HCT116 (cell line): ENCODE measurements at regions not wholly inside any gene's neighbourhood (a gene's known extent, or its start where the extent isn't known, plus 50 kb on each side); places are given as distances from the start of the nearest gene placed in this dataset.

ENCODE experiments used
- EZH2 ChIP-seq: fragments of 200-600 bp; sonication (generic); IDR thresholded peaks from 2 replicates; pipeline ENCODE4 v1.6.1; 2017; ENCODE audit warnings: antibody characterized with exemption, mixed run types
- POLR2A ChIP-seq: IDR thresholded peaks from 2 replicates; pipeline ENCODE4 v1.7.0; 2011; ENCODE audit warnings: borderline replicate concordance; ENCODE audit not compliant: insufficient read depth, insufficient read length; ENCODE audit errors: extremely low read depth
- POLR2AphosphoS5 ChIP-seq: IDR thresholded peaks from 2 replicates; pipeline ENCODE4 v1.6.1; 2011; ENCODE audit warnings: mild to moderate bottlenecking, low read depth, low read length, moderate library complexity
- RAD21 ChIP-seq: IDR thresholded peaks from 2 replicates; pipeline ENCODE4 v1.6.1; 2012; ENCODE audit warnings: low read depth, mild to moderate bottlenecking
- TF ChIP-seq, protein P1 (sequence below): IDR thresholded peaks from 2 replicates; pipeline ENCODE4 v1.6.1; 2011; ENCODE audit warnings: mild to moderate bottlenecking, low read length, moderate library complexity; ENCODE audit not compliant: insufficient replicate concordance; ENCODE audit errors: extremely low read depth
- TF ChIP-seq, protein P2 (sequence below), 3 experiments: fragments of 200-600 bp in 1 of 3; sonication (generic) in 1 of 3; IDR thresholded peaks in 2 of 3; conservative IDR thresholded peaks in 1 of 3; 2 replicates each; pipeline ENCODE4 v1.5.1; 2012 to 2017; ENCODE audit warnings: low read depth in 2 of 3, low read length in 2 of 3, antibody characterized with exemption in 1 of 3, borderline replicate concordance in 1 of 3, control low read depth in 1 of 3, mild to moderate bottlenecking in 1 of 3, mixed read lengths in 1 of 3, mixed run types in 1 of 3, moderate library complexity in 1 of 3; ENCODE audit not compliant: insufficient read depth in 1 of 3
- TF ChIP-seq, protein P3 (sequence below): IDR thresholded peaks from 2 replicates; pipeline ENCODE4 v1.6.1; 2012

DNA sequence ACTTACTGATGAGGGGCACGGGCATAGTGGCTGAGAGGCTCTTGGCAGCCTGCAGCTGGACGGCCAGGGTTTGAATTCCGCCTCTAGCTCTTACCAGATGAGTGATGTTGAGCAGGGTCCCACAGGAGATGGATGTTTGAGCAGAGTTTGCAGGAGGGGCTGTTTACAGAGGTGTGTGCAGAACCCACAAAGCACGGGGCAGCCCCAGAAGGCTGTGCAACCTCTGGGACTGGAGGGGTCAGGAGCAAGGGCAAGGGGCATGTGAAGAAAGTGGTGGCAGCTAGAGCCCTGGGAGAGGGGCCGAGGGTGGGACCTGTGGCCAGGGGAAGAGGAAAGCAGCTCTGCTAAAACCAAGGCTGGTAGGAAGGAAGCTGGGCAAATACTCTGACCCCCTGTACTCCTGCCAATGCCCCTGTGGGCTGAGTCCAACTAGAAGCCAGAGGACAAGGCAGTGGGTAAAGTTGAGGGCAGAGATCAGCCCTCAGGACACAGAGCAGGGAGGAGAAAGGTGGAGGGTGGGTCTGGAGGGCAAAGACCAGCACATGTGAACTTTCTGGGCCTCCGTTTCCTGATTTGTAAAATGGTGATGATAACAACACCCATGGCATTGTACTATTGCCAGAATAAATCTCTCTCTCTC, 53.9 kb upstream of the ITGA11 start:
- TF ChIP-seq, protein P1, sequence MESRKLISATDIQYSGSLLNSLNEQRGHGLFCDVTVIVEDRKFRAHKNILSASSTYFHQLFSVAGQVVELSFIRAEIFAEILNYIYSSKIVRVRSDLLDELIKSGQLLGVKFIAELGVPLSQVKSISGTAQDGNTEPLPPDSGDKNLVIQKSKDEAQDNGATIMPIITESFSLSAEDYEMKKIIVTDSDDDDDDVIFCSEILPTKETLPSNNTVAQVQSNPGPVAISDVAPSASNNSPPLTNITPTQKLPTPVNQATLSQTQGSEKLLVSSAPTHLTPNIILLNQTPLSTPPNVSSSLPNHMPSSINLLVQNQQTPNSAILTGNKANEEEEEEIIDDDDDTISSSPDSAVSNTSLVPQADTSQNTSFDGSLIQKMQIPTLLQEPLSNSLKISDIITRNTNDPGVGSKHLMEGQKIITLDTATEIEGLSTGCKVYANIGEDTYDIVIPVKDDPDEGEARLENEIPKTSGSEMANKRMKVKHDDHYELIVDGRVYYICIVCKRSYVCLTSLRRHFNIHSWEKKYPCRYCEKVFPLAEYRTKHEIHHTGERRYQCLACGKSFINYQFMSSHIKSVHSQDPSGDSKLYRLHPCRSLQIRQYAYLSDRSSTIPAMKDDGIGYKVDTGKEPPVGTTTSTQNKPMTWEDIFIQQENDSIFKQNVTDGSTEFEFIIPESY, result no peak
- TF ChIP-seq, protein P2, sequence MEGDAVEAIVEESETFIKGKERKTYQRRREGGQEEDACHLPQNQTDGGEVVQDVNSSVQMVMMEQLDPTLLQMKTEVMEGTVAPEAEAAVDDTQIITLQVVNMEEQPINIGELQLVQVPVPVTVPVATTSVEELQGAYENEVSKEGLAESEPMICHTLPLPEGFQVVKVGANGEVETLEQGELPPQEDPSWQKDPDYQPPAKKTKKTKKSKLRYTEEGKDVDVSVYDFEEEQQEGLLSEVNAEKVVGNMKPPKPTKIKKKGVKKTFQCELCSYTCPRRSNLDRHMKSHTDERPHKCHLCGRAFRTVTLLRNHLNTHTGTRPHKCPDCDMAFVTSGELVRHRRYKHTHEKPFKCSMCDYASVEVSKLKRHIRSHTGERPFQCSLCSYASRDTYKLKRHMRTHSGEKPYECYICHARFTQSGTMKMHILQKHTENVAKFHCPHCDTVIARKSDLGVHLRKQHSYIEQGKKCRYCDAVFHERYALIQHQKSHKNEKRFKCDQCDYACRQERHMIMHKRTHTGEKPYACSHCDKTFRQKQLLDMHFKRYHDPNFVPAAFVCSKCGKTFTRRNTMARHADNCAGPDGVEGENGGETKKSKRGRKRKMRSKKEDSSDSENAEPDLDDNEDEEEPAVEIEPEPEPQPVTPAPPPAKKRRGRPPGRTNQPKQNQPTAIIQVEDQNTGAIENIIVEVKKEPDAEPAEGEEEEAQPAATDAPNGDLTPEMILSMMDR (IDR thresholded peaks at IDR 0.05 in 2 of 3, conservative IDR thresholded peaks at IDR 0.05 in 1 of 3; ENCODE audit: borderline replicate concordance in 1 of 3, insufficient read depth in 1 of 3, low read depth in 2 of 3, low read length in 2 of 3), result no peak
- TF ChIP-seq POLR2AphosphoS5 (no peak), POLR2A (no peak), RAD21 (no peak), EZH2 (no peak)
- TF ChIP-seq, protein P3, sequence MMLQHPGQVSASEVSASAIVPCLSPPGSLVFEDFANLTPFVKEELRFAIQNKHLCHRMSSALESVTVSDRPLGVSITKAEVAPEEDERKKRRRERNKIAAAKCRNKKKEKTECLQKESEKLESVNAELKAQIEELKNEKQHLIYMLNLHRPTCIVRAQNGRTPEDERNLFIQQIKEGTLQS, result no peak
